ENCODE measurements at regions not wholly inside any gene's neighbourhood (a gene's known extent, or its start where the extent isn't known, plus 50 kb on each side); places are given as distances from the start of the nearest gene placed in this dataset.

DNA sequence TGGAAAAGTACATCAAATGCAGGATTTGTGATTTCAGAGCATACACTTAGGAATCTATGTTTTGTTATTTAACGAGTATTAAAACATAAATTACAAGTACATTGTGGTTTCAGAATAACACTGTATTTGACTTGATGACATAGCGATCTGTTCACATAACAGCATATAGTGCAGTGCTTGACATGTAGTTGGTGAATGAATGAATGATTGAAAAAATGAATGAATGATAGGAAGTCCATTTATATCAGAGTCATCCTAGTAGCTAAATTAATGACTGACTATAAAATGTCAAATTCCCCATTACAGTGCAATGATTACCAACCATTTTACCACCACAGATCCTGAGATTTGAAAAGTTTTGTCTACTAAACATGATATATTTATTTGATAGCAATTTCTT lies 114.6 kb upstream of the FAT1 start:
- H3K27ac ChIP-seq: no peak overlapping the region
- H3K27me3 ChIP-seq (replicated peaks): no peaks in the 10 kb centered on the region
- H3K36me3 ChIP-seq (replicated peaks): no peaks in the 10 kb centered on the region
- H3K4me3 ChIP-seq (ENCODE audit: low read depth, low read length): no peak overlapping the region
- in situ Hi-C loops (cut with HindIII; ENCODE audit: low pct_ligation_motif_present, low sequenced_read_pairs): no loop called here
- TF ChIP-seq, protein P1, sequence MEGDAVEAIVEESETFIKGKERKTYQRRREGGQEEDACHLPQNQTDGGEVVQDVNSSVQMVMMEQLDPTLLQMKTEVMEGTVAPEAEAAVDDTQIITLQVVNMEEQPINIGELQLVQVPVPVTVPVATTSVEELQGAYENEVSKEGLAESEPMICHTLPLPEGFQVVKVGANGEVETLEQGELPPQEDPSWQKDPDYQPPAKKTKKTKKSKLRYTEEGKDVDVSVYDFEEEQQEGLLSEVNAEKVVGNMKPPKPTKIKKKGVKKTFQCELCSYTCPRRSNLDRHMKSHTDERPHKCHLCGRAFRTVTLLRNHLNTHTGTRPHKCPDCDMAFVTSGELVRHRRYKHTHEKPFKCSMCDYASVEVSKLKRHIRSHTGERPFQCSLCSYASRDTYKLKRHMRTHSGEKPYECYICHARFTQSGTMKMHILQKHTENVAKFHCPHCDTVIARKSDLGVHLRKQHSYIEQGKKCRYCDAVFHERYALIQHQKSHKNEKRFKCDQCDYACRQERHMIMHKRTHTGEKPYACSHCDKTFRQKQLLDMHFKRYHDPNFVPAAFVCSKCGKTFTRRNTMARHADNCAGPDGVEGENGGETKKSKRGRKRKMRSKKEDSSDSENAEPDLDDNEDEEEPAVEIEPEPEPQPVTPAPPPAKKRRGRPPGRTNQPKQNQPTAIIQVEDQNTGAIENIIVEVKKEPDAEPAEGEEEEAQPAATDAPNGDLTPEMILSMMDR (IDR thresholded peaks at IDR 0.05; ENCODE audit: low read depth, low read length, missing control alignments): no peak
- no peak for DNase-seq

DNA sequence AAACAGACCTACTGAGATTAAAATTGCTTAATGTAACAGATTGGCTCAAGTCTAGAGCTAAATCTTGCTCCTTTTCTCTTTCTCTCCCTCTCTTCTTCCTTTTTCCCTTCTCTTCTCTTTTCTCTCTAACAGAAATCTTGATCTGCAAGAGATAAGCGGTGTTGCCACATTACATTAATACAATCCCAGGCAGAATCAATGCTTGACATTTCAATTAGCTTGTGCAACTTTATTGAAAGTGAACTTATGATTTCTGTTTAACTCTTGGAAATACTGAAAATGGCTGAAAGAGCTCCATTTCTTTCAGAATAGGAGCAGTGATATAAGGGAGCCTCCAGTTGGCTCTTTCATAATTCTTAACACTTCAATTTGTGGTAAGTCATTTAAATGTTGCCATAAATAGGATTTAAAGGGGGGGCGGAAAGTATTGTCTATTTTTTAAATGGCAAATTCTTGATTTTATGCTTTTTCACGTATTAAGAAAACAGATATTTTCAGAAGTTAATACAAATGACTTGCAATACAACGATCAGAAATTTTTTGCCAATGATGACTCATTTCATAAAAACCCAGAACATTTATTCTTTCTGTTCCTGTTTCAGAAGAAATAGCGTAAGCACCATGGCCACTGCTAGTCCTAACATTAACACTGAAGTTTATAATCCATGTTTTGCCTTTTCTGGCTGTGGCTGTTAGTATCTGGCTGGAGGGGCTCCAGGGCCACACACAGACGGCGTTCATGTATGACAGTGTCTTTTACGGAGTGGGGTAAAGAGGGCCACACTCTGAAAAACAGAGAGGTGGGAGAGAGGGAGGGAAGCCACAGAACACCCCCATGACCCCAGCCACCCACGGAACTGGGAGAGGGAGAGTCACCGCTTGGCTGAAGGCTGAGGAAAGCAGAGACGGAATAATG lies 115.7 kb upstream of the FAT1 start:
- H3K4me3 ChIP-seq (ENCODE audit: low read depth, low read length): peak overlapping the region; percentile 44
- no peaks in the 10 kb centered on the region for H3K36me3 ChIP-seq (replicated peaks)
- H3K27ac ChIP-seq: peak overlapping the region; percentile 99
- no peaks in the 10 kb centered on the region for H3K27me3 ChIP-seq (replicated peaks)
- DNase-seq: peak; percentile 83
- TF ChIP-seq, protein P1 (IDR thresholded peaks at IDR 0.05; ENCODE audit: low read depth, low read length, missing control alignments): no peak
- in situ Hi-C loops (cut with HindIII; ENCODE audit: low pct_ligation_motif_present, low sequenced_read_pairs): no loop called here

DNA sequence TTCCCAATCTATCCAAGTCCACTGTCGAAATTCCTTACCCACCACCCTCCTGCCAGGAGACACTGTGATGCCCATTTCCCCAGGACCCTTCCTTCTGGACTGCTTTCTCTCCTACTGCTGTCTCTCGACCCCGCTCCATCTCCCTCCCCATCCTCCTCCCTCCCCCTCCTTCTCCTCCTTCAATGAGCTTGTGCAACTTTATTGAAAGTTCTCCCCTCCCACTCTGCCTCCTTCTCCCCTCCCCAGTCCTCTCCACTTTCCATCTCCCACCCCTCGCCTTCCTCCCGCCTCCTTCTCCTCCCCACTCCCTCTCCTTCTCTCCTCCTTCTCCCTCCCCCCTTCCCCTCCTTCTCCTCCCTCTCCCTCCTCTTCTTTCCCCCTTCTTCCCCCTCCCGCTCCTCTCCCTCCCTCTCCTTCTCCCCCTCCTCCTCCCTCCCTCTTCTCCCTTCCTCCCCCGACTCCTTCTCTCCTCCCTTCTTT lies 116.6 kb upstream of the FAT1 start:
- in situ Hi-C loops (cut with HindIII; ENCODE audit: low pct_ligation_motif_present, low sequenced_read_pairs): no loop called here
- peak; percentile 21 for DNase-seq
- TF ChIP-seq, protein P1 (IDR thresholded peaks at IDR 0.05; ENCODE audit: low read depth, low read length, missing control alignments): no peak
- no peaks in the 10 kb centered on the region for H3K27me3 ChIP-seq (replicated peaks)
- H3K27ac ChIP-seq: peak overlapping the region; percentile 99
- H3K4me3 ChIP-seq (ENCODE audit: low read depth, low read length): peak overlapping the region; percentile 7
- H3K36me3 ChIP-seq (replicated peaks): no peaks in the 10 kb centered on the region

DNA sequence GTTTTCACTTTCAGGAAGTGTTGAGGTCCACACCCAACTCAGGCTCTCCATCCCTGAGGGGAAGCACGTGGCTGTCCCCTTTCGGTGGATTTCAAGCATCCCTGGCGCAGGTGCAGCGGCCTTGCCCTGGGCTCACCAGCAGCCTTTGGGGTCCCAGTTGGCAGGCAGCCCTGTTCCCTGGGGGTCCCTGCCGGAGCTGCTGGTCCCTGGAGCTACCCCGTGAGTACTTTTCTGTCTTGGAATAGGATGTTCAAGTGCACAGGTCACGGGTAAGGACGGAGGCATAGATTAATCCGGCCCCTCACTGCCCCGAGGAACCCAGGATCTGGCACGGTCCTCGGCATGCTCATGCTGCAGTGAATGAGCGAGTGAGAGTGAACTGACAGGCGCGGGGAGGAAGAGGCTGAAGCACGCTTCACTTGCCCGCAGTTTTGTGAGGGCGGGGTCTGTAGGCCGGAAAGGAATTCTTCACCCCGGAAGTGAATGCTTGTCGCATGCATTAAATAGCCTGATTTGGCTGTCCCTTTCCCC lies 117.2 kb upstream of the FAT1 start:
- H3K27ac ChIP-seq: no peak overlapping the region
- no peak for DNase-seq
- H3K4me3 ChIP-seq (ENCODE audit: low read depth, low read length): no peak overlapping the region
- H3K27me3 ChIP-seq (replicated peaks): no peaks in the 10 kb centered on the region
- no peaks in the 10 kb centered on the region for H3K36me3 ChIP-seq (replicated peaks)
- TF ChIP-seq, protein P1 (IDR thresholded peaks at IDR 0.05; ENCODE audit: low read depth, low read length, missing control alignments): no peak
- in situ Hi-C loops (cut with HindIII; ENCODE audit: low pct_ligation_motif_present, low sequenced_read_pairs): no loop called here

DNA sequence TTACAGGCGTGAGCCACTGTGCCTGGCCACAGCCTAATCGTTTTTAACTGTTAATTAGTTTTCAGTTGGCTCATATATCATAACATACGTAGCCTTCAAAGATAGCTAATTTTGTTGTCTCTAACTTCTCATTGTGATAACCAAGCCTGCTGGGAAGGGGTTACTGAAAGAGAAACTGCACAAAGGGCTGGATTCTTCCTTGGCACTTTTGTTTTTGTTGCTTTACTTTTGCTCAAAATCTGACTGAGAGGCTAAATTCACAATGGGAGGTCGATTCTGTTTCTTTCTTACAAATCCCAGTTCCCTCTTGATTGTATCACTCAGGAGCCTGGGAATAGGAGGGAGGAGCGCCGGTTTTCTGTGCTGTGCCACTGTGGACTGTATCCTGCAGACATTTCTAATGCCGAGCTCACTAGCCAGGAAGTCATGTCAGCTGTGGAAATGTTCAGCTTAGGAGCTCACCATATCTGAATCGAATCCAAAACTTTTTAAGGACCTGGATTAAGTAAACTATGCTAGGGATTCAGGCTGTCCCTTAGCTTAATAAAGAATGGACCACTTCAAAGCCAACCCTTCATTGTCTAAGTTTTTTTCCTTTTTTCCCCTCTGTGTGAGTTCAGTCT lies 120.5 kb upstream of the FAT1 start:
- in situ Hi-C loops (cut with HindIII; ENCODE audit: low pct_ligation_motif_present, low sequenced_read_pairs): no loop called here
- peak; percentile 52 for DNase-seq
- peak overlapping the region; percentile 97 for H3K27ac ChIP-seq
- no peak overlapping the region for H3K4me3 ChIP-seq (ENCODE audit: low read depth, low read length)
- TF ChIP-seq, protein P1 (IDR thresholded peaks at IDR 0.05; ENCODE audit: low read depth, low read length, missing control alignments): no peak
- no peaks in the 10 kb centered on the region for H3K36me3 ChIP-seq (replicated peaks)
- H3K27me3 ChIP-seq (replicated peaks): no peaks in the 10 kb centered on the region
